Chondrocyte (in vitro differentiated cells): ENCODE measurements at regions not wholly inside any gene's neighbourhood (a gene's known extent, or its start where the extent isn't known, plus 50 kb on each side); places are given as distances from the start of the nearest gene placed in this dataset.

ENCODE experiments used
- DNase-seq: peaks from one replicate; pipeline ENCODE4 v3.0.0; 2021; ENCODE audit warnings: mixed read lengths, low spot score
- H3K27ac Mint-ChIP-seq: one replicate; pipeline ENCODE4 v1.8.0; 2021; ENCODE audit warnings: mild to moderate bottlenecking, moderate library complexity, mixed read lengths; ENCODE audit not compliant: unreplicated experiment
- H3K27me3 Mint-ChIP-seq: 2 replicates; pipeline ENCODE4 v1.8.0; 2021; ENCODE audit warnings: low read depth, mixed read lengths
- H3K36me3 Mint-ChIP-seq: 2 replicates; pipeline ENCODE4 v1.8.0; 2021; ENCODE audit warnings: low read depth, mixed read lengths
- H3K4me1 Mint-ChIP-seq: 2 replicates; pipeline ENCODE4 v1.8.0; 2021; ENCODE audit warnings: low read depth, mild to moderate bottlenecking, mixed read lengths
- H3K4me3 Mint-ChIP-seq: one replicate; pipeline ENCODE4 v1.8.0; 2021; ENCODE audit warnings: mild to moderate bottlenecking, moderate library complexity, mixed read lengths; ENCODE audit not compliant: unreplicated experiment
- H3K9me3 Mint-ChIP-seq: 2 replicates; pipeline ENCODE4 v1.8.0; 2021; ENCODE audit warnings: low read depth, mixed read lengths
- CTCF ChIP-seq: fragments of 200-600 bp; sonication (generic); IDR thresholded peaks from 2 replicates; pipeline ENCODE4 v1.5.0; 2021; ENCODE audit warnings: antibody characterized with exemption, mild to moderate bottlenecking, moderate library complexity

- H3K36me3 Mint-ChIP-seq, result no peaks in the 10 kb centered on the region
- no peaks in the 10 kb centered on the region for H3K27me3 Mint-ChIP-seq
- H3K4me1 Mint-ChIP-seq, result no peaks in the 10 kb centered on the region
- TF ChIP-seq CTCF, result no peak
- H3K4me3 Mint-ChIP-seq, result no peak overlapping the region
- no peaks in the 10 kb centered on the region for H3K9me3 Mint-ChIP-seq
- H3K27ac Mint-ChIP-seq, result no peak overlapping the region
- DNase-seq, result no peak
Observed at GRCh38 chr9:119698535-119698934, 329.3 kb upstream of the BRINP1 start.

- H3K9me3 Mint-ChIP-seq, result no peaks in the 10 kb centered on the region
- no peaks in the 10 kb centered on the region for H3K36me3 Mint-ChIP-seq
- H3K27me3 Mint-ChIP-seq, result no peaks in the 10 kb centered on the region
- H3K4me3 Mint-ChIP-seq, result no peak overlapping the region
- no peak overlapping the region for H3K27ac Mint-ChIP-seq
- H3K4me1 Mint-ChIP-seq, result no peaks in the 10 kb centered on the region
- no peak for TF ChIP-seq CTCF
- DNase-seq, result no peak
Observed at GRCh38 chr9:119697996-119698395, 328.8 kb upstream of the BRINP1 start.

GRCh38 chr9:119689879-119690278 lies 320.6 kb upstream of the BRINP1 start:
- Mint-ChIP-seq H3K4me3 (no peak overlapping the region), H3K36me3 (no peaks in the 10 kb centered on the region)
- no peak for DNase-seq

GRCh38 chr9:119688547-119688946 lies 319.3 kb upstream of the BRINP1 start:
- no peak for DNase-seq
- no peak overlapping the region for H3K4me3 Mint-ChIP-seq
- no peak overlapping the region for H3K27ac Mint-ChIP-seq
- no peaks in the 10 kb centered on the region for H3K27me3 Mint-ChIP-seq
- no peaks in the 10 kb centered on the region for H3K36me3 Mint-ChIP-seq
- H3K9me3 Mint-ChIP-seq, result no peaks in the 10 kb centered on the region
- H3K4me1 Mint-ChIP-seq, result no peaks in the 10 kb centered on the region
- TF ChIP-seq CTCF, result no peak

More at GRCh38 chr9:119689879-119690278, 320.6 kb upstream of the BRINP1 start:
- no peaks in the 10 kb centered on the region for H3K9me3 Mint-ChIP-seq
- H3K4me1 Mint-ChIP-seq, result no peaks in the 10 kb centered on the region
- no peak for TF ChIP-seq CTCF
- H3K27me3 Mint-ChIP-seq, result no peaks in the 10 kb centered on the region
- H3K27ac Mint-ChIP-seq, result no peak overlapping the region

- Mint-ChIP-seq H3K36me3 (no peaks in the 10 kb centered on the region), H3K27ac (no peak overlapping the region), H3K4me1 (no peaks in the 10 kb centered on the region), H3K9me3 (no peaks in the 10 kb centered on the region), H3K27me3 (no peaks in the 10 kb centered on the region), H3K4me3 (no peak overlapping the region)
- DNase-seq, result no peak
- TF ChIP-seq CTCF, result no peak
Observed at GRCh38 chr9:119677811-119678505, 308.7 kb upstream of the BRINP1 start.
